IMR-90 (cell line): ENCODE measurements at regions not wholly inside any gene's neighbourhood (a gene's known extent, or its start where the extent isn't known, plus 50 kb on each side); places are given as distances from the start of the nearest gene placed in this dataset.
"Not testable (repeated sequence)": the region's sequence is repeated elsewhere in the genome, so short reads cannot be mapped to it uniquely, and the experiment has no call there.

Experiments used
- CTCF ChIP-seq: conservative IDR thresholded peaks from 2 replicates; pipeline ENCODE4 v1.5.1; 2012; ENCODE audit warnings: mild to moderate bottlenecking, low read depth, low read length, improper control_type of control experiment
- MAZ ChIP-seq: IDR thresholded peaks from 2 replicates; pipeline ENCODE4 v1.6.1; 2012; ENCODE audit warnings: low read depth, mild to moderate bottlenecking, low read length, improper control_type of control experiment, moderate library complexity, borderline replicate concordance

- TF ChIP-seq CTCF, MAZ: not testable (repeated sequence)
Measured at GRCh38 chr10:42723549-42723948, 59.0 kb upstream of the BMS1 start.
